Brain microvascular endothelial cell (primary cell): ENCODE measurements at regions not wholly inside any gene's neighbourhood (a gene's known extent, or its start where the extent isn't known, plus 50 kb on each side); places are given as distances from the start of the nearest gene placed in this dataset.

Source experiments
- DNase-seq: peaks from one replicate; pipeline ENCODE4 v3.0.0-alpha.2; 2020
- H3K27ac ChIP-seq: fragments of 250-450 bp; sonication (Bioruptor Pico); 2 replicates; pipeline ENCODE4 v1.5.1; 2020; ENCODE audit warnings: mild to moderate bottlenecking, moderate library complexity
- H3K27me3 ChIP-seq: fragments of 250-450 bp; sonication (Bioruptor Pico); replicated peaks from 2 replicates; pipeline ENCODE4 v1.5.1; 2020; ENCODE audit warnings: mild to moderate bottlenecking
- H3K36me3 ChIP-seq: fragments of 250-450 bp; sonication (Bioruptor Pico); replicated peaks from 2 replicates; pipeline ENCODE4 v1.5.1; 2020; ENCODE audit warnings: mild to moderate bottlenecking
- H3K4me3 ChIP-seq: 2 replicates; pipeline ENCODE4 v1.5.1; 2011; ENCODE audit warnings: low read depth, mild to moderate bottlenecking, control low read depth, low read length, moderate library complexity
- in situ Hi-C: cut with HindIII; loops from 2 replicates; pipeline ENCODE4 v1.10.0; 2017; ENCODE audit warnings: low sequenced_read_pairs, low pct_ligation_motif_present
- TF ChIP-seq, protein P1 (sequence below): IDR thresholded peaks from 2 replicates; pipeline ENCODE4 v1.5.1; 2011; ENCODE audit warnings: low read depth, mild to moderate bottlenecking, moderate library complexity, low read length, control low read depth, inconsistent platforms; ENCODE audit errors: missing control alignments

DNA sequence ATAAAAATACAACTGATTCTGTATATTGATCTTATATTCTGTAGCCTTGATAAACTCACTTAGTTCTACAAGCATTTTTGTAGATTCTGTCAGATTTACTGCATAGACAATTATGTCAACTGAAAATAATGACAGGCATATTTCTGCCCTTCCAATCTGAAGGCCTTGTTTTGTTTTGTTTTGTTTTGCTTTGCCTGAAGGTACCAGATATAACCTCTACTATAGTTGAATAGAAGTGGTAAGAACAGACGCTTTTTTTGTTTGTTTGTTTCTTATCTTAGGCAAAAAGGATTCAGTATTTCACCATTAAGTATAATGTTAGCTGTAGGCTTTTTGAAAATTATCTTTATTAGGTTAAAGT is 64.6 kb upstream of the RSPO3 start:
- Histone ChIP-seq H3K4me3 (no peak overlapping the region), H3K27ac (peak overlapping the region; percentile 68), H3K27me3 (no peaks in the 10 kb centered on the region), H3K36me3 (no peaks in the 10 kb centered on the region)
- no peak for DNase-seq
- TF ChIP-seq, protein P1, sequence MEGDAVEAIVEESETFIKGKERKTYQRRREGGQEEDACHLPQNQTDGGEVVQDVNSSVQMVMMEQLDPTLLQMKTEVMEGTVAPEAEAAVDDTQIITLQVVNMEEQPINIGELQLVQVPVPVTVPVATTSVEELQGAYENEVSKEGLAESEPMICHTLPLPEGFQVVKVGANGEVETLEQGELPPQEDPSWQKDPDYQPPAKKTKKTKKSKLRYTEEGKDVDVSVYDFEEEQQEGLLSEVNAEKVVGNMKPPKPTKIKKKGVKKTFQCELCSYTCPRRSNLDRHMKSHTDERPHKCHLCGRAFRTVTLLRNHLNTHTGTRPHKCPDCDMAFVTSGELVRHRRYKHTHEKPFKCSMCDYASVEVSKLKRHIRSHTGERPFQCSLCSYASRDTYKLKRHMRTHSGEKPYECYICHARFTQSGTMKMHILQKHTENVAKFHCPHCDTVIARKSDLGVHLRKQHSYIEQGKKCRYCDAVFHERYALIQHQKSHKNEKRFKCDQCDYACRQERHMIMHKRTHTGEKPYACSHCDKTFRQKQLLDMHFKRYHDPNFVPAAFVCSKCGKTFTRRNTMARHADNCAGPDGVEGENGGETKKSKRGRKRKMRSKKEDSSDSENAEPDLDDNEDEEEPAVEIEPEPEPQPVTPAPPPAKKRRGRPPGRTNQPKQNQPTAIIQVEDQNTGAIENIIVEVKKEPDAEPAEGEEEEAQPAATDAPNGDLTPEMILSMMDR: no peak
- in situ Hi-C loops: no loop called here

GRCh38 chr6:127058027-127058426 is 60.4 kb upstream of the RSPO3 start:
- TF ChIP-seq, protein P1: no peak
- peak; percentile 53 for DNase-seq
- no peak overlapping the region for H3K4me3 ChIP-seq
- H3K27ac ChIP-seq: no peak overlapping the region
- no peaks in the 10 kb centered on the region for H3K36me3 ChIP-seq
- no peaks in the 10 kb centered on the region for H3K27me3 ChIP-seq
- in situ Hi-C loops: no loop called here

DNA sequence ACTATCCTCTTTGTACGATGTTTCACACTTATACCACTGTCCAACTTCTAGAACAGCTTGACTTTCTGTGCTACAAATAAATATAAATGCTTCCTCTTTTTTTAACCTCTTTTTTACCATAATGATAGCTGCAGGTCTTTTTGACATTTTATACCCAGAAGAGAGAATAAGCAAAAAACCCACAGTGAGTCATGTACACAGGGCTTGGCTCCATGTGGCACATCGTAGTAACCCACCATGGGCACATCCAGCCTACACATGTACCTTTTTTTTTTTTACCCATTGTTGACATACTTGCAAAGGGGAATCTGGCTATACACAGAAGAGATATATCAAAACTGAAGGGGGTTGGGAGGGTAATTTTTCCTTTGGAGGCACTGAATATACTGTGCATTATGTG is 59.5 kb upstream of the RSPO3 start:
- no peak for DNase-seq
- Histone ChIP-seq H3K4me3 (no peak overlapping the region), H3K27ac (no peak overlapping the region), H3K36me3 (no peaks in the 10 kb centered on the region), H3K27me3 (no peaks in the 10 kb centered on the region)
- TF ChIP-seq, protein P1: no peak
- in situ Hi-C loops: no loop called here
